HG03025 (cell line): ENCODE measurements at regions not wholly inside any gene's neighbourhood (a gene's known extent, or its start where the extent isn't known, plus 50 kb on each side); places are given as distances from the start of the nearest gene placed in this dataset.
A peak's percentile ranks its signal among the peaks of the same experiment; 100 is the strongest.
"Not testable (repeated sequence)": the region's sequence is repeated elsewhere in the genome, so short reads cannot be mapped to it uniquely, and the experiment has no call there.

ENCODE experiments used
- ATAC-seq: cut with Tn5 transposase; IDR thresholded peaks from one replicate; pipeline ENCODE4 v1.9.1; 2021; ENCODE audit warnings: mild to moderate bottlenecking, moderate library complexity; ENCODE audit not compliant: unreplicated experiment, low FRiP score

DNA sequence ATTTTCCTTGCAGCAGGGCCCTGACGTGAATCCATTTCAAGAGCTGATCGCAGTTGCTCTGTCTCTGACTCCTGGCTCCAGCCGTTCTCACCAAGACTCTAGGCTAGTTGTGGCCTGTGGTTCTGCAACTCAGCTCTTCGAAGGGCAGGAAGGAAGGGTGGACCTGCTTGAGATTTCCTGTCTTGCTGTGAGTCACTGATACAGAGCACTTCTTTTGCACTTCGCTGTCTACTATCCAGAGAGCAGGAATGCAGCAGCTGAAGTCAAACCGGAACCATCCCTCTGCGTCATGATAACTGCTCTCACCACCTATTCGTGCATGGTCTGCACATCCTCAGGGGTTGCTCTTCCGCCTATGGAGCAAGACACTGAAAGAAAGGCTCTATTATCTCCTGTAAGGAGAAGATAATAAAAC, 59.7 kb downstream of the RAP2B start:
- ATAC-seq: peak; percentile 89

DNA sequence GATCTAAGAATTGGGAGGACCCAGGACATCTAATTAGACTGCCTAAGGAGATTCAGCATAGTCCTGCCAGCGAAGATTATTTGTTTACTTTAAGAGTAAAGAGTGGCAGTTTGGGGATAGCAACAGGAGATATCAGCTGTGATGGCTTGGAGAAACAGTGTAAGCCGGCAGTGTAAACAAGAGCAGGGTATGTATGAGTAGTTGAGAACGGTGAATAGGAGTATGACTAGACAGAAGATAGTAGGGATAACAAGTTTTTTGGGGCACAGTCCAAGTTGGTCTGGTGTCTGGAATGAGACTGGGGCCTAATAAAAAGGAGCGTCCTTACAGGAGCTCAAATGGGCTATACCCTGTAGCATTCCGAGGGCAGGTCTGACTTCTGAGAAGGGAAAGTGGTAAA, 64.9 kb downstream of the RAP2B start:
- not testable (repeated sequence) for ATAC-seq

DNA sequence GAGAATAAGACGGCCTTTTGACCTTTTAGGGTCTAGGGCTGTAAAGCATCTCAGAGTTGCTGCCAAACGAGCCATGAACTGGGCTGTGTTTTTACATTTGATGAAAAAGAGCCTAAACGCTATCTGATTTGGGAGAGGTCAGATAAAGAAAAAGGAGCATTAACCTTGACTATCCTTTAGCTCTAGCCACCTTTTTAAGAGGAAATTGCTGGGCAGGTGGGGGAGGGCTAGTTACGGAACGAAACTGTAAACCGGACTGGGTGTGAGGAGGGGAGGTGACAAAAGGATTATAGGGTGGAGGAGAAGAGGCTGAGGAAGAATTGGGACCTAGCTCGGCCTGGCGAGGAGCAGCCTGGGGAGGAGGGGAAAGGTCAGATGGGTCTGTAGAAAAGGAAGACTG, 68.4 kb downstream of the RAP2B start:
- not testable (repeated sequence) for ATAC-seq

DNA sequence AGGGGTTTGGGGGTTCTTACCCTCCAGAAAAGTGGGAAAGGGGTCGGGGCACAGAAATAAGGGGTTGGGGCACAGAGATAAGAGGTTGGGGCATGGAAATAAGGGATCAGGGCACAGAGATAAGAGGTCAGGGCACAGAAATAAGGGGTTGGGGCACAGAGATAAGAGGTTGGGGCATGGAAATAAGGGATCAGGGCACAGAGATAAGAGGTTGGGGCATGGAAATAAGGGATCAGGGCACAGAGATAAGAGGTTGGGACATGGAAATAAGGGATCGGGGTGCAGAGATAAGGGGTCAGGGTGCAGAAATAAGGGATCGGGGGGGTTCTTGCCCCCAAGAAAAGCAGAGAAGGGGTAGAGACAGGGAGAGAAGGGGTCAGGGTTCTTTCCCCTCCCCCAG, 69.2 kb downstream of the RAP2B start:
- ATAC-seq: not testable (repeated sequence)

DNA sequence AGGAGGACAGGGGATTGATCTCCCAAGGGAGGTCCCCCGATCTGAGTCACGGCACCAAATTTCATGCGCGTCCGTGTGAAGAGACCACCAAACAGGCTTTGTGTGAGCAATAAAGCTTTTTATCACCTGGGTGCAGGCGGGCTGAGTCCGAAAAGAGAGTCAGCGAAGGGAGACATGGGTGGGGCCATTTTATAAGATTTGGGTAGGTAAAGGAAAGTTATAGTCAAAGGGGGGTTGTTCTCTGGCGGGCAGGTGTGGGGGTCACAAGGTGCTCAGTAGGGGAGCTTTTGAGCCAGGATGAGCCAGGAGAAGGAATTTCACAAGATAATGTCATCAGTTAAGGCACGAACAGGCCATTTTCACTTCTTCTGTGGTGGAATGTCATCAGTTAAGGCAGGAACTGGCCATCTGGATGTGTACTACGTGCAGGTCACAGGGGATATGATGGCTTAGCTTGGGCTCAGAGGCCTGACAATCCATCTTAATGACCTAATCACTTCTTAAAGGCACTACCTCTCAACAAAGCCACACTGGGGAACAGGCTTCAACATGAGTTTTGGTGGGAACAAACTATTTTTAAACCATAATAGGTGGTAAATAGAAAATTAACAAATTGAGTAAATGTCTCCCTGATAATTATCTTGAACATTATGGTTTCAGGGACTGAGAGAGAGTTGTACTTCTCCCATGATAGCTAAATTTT, 70.2 kb downstream of the RAP2B start:
- not testable (repeated sequence) for ATAC-seq

DNA sequence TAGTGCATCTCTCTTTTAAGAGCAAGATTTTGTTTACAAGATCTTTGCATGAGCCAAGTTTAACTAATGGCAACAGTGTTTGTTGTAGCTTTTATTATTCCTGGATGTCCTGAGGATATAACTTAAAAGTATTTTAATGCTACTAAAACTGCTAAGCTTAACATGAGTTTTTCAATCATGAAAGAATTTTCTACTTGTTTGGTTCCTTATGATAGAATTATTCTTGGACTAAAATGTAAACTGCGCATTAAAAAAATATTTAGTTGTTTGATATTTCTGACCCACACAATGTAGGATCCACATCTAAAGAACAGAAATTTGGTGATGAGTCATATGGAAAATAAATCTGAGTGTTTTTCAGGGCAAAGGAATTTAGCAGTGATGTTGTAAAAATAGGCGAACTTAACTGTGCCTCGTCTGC, 70.8 kb downstream of the RAP2B start:
- ATAC-seq: no peak

- ATAC-seq: no peak
These were observed 72.0 kb downstream of the RAP2B start for GRCh38 chr3:153233986-153234385.

GRCh38 chr3:153242896-153243295, 80.9 kb downstream of the RAP2B start:
- ATAC-seq: no peak

- no peak for ATAC-seq
These were observed 82.9 kb downstream of the RAP2B start for GRCh38 chr3:153244961-153245360.

DNA sequence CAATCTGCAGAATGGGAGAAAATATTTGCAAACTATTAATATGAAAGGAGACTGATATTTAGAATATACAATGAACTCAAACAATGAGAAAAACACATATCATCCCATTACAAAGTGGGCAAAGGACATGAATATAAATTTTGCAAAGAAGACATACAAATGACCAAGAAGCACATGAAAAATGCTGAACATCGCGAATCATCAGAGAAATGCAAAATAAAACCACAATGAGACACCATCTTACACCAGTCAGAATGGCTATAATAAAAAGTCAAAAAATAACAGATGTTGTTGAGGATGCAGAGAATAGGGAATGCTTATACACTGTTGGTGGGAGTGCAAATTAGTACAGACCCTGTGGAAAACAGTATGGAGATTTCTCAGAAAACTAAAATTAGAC, 83.6 kb downstream of the RAP2B start:
- no peak for ATAC-seq

DNA sequence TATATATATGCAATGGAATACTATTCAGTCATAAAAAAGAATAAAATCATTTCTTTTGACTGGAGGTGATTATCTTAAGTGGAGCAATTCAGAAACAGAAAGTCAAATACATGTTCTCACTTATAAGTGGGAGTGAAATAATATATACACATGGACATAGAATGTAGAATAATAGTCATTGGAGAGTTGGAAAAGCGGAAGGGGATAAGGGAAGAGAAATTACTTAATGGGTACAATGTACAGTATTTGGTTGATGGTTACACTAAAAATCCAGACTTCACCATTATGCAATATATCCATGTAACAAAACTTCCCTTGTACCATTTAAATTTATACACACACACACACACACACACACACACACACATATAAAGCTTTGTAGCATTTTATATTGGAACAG, 84.3 kb downstream of the RAP2B start:
- ATAC-seq: no peak

DNA sequence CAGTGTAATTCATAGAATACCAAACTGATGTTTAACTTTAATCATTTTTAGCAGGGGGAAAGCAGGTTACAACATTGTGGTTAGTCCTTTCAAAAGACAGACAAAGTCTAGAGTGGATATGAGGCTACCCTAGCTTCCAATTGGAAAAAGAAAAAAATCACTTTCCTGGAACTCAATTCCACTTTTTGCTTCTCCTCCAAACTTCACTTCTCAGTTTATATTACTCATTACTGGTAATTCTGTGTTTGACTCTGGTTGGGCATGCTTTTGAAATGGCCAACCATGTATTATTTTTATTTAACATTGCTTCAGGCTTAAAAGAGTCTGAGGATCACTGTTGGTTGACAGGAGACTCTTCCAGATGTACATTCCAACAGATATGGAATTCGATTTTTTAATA, 84.8 kb downstream of the RAP2B start:
- ATAC-seq: no peak

- ATAC-seq: no peak
These were observed 85.6 kb downstream of the RAP2B start for GRCh38 chr3:153247331-153248330.

DNA sequence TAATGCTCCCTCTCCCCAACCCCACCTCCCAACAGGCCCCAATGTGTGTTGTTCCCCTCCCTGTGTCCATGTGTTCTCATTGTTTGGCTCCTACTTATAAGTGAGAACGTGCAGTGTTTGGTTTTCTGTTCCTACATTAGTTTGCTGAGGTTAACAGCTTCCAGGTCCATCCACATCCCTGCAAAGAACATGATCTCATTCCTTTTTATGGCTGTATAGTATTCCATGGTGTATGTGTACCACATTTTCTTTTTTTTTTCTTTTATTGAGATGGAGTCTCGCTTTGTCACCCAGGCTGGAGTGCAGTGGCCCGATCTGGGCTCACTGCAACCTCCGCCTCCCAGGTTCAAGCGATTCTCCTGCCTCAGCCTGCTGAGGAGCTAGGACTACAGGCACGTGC, 86.8 kb downstream of the RAP2B start:
- ATAC-seq: not testable (repeated sequence)

DNA sequence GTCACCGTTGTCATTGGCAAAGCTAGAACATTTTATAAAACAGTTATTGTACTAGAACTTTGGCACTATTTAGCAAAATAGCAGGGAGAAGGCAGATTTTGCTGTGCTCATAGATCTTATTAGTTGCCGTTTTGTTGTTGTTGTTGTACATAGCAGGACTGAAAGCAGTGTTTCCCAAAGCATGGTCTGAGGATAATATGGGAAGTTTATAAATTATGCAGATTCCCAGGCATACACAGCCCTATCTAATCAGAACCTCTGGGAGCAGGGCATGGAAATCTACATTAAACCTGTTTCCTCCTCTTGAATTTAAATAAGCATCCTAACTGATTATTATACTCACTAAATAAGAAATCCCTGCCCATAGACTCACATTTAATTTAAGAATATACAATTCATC, 87.9 kb downstream of the RAP2B start:
- ATAC-seq: no peak

DNA sequence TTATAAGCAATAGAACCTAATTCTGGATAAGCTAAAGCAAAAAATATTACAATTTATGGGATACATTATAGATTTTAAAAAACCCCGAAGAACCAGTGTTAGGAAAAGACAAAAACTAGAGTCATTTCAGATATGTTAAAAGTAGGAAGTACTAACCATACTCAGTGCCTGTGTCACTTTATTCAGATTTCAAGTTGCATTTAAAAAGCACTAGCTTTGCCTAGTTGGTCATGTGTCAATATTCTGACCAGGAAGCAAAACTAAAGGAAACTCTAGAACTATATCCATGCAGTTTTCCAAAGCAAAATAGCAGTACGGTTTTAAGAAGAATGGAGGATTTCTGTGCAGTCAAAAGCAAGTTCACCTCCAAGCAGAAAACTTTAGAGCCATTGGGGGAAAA, 88.4 kb downstream of the RAP2B start:
- ATAC-seq: no peak

- no peak for ATAC-seq
These were observed 90.9 kb downstream of the RAP2B start for GRCh38 chr3:153252963-153253362.

- ATAC-seq: no peak
These were observed 92.3 kb downstream of the RAP2B start for GRCh38 chr3:153254361-153254760.

- ATAC-seq: no peak
These were observed 95.8 kb downstream of the RAP2B start for GRCh38 chr3:153257673-153258351.

DNA sequence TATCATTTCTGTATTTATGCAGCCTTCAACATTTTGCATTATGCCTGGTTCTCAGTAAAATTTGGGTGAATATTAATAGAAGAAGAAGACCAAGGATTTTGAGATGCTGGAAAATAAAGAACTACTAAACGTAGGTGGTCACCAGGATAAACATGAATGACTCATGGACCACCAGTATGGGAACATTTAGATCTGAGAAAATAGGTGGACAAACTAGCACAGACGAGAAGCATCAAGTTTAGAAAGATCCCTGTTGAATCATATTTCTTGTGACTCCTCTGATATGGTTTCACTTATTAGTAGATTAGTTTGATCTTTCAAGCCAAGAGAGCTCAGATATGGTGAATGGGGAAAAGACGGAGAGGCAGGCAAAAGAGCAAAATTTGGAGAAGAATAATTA, 97.9 kb downstream of the RAP2B start:
- no peak for ATAC-seq

DNA sequence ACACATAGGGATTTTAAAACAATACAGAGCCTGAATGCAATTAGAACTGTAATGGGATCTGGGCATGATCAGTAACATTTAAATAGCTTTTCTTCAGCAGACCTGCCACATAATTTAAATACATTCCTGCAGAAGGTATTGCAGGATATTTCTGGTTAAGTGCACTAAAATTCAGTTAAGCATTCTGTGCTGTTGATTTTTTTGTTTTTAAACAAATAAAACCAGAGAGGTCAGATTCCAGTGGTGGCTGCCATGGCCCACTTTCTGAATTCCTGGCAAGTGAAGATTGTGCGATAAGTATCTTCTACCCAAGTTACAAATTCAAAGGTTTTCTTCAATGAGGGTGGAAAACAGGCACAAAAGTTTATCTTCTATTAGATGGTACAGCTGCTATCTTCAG, 98.7 kb downstream of the RAP2B start:
- no peak for ATAC-seq
